SK-N-MC (cell line): ENCODE measurements at regions not wholly inside any gene's neighbourhood (a gene's known extent, or its start where the extent isn't known, plus 50 kb on each side); places are given as distances from the start of the nearest gene placed in this dataset.
"Not testable (repeated sequence)": the region's sequence is repeated elsewhere in the genome, so short reads cannot be mapped to it uniquely, and the experiment has no call there.

Experiments
- DNase-seq: peaks from one replicate; pipeline ENCODE4 v3.0.0-alpha.2; 2011; ENCODE audit warnings: low read depth, low spot score
- H3K27ac ChIP-seq: fragments of 200-600 bp; sonication (generic); 2 replicates; pipeline ENCODE4 v1.5.1; 2016; ENCODE audit warnings: mixed run types
- H3K36me3 ChIP-seq: fragments of 200-600 bp; sonication (generic); 2 replicates; pipeline ENCODE4 v1.6.1; 2017; ENCODE audit warnings: antibody characterized with exemption, low read length, mixed read lengths; ENCODE audit not compliant: insufficient read depth
- H3K4me3 ChIP-seq: fragments of 200-600 bp; sonication (generic); 2 replicates; pipeline ENCODE4 v1.5.1; 2016
- H3K9ac ChIP-seq: fragments of 200-600 bp; sonication (generic); 2 replicates; pipeline ENCODE4 v1.8.0; 2017; ENCODE audit warnings: mixed run types, mixed read lengths; ENCODE audit not compliant: insufficient read length
- H3K9me3 ChIP-seq: fragments of 200-600 bp; sonication (generic); 2 replicates; pipeline ENCODE4 v1.6.1; 2017; ENCODE audit warnings: low read depth, mild to moderate bottlenecking, antibody characterized with exemption, low read length, moderate library complexity, mixed read lengths
- EZH2 ChIP-seq: fragments of 200-600 bp; sonication (generic); IDR thresholded peaks from one replicate; pipeline ENCODE4 v1.6.1; 2017; ENCODE audit warnings: antibody characterized with exemption
- FOXP2 ChIP-seq: optimal IDR thresholded peaks from 2 replicates; pipeline ENCODE3; 2011; ENCODE audit warnings: mild to moderate bottlenecking, moderate library complexity; ENCODE audit not compliant: insufficient read depth; ENCODE audit errors: extremely low read length, control extremely low read depth
- POLR2AphosphoS5 ChIP-seq: IDR thresholded peaks from 2 replicates; pipeline ENCODE4 v1.6.1; 2012; ENCODE audit warnings: mild to moderate bottlenecking, low read depth, low read length, borderline replicate concordance

DNA sequence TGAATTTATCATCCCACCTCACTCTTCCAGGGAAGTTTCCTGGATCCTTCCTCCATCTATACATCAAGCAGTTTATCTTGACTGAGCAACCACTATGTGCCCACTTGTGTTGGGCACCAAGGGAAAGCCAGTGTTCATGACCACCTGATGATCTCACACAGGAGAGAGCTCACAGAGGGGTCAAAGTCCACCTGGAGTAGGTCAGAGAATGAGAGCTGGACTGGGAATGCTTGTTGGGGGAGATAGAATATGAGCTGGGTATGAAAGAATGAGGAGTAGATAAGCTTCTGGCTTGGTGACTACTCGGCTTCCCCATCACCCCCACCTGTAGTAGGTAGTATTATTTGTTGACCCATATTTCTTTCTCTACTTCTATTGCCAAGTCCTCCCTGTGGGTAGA is 72.2 kb upstream of the CYRIA start:
- Histone ChIP-seq H3K4me3 (no peak overlapping the region), H3K36me3 (no peaks in the 10 kb centered on the region), H3K27ac (no peak overlapping the region), H3K9me3 (no peaks in the 10 kb centered on the region), H3K9ac (no peak overlapping the region)
- DNase-seq = no peak
- TF ChIP-seq POLR2AphosphoS5 = no peak
- TF ChIP-seq EZH2 = no peak
- no peak for TF ChIP-seq FOXP2

DNA sequence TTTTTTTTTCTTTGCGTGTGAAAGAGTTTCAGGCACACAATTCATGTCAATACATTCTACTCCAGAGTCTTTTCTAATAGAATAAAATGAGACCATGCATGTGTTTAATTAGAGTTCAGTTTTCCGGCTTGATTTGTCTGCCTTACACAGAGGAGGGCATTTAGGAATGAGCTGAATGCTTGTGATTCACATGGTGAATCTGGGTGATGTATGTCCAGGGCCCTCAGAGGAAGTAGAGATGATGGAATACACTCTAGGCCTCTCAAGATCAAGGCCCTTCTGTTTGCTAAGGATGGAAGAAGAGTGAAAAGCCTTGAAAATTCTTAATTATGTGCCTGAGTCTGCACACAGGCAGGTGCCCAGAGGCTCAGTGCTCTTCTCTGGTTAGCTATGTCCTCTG is 71.0 kb upstream of the CYRIA start:
- H3K4me3 ChIP-seq = no peak overlapping the region
- H3K9me3 ChIP-seq = no peaks in the 10 kb centered on the region
- no peaks in the 10 kb centered on the region for H3K36me3 ChIP-seq
- DNase-seq = no peak
- TF ChIP-seq FOXP2 (no peak), EZH2 (no peak), POLR2AphosphoS5 (no peak)
- no peak overlapping the region for H3K9ac ChIP-seq
- H3K27ac ChIP-seq = no peak overlapping the region

DNA sequence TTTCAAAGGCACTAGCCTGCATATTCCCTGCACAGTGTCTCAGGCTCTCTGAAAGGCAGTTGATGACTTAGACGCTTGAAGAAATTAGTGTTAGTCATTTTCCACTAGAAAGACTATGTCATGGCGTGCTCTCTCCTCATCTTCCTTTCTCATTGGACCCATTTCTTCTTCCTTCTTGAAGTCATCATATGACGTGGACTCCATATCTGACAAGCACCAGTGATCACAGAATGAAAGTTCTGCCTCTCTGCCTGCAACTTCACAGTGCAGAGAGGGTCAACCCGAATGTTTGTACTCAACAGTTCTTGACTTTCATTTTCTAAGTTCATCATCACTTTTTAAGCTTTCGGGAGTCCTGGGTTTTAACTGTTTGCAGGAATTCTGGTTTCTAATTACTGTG is 63.7 kb upstream of the CYRIA start:
- Histone ChIP-seq H3K36me3 (no peaks in the 10 kb centered on the region), H3K9ac (no peak overlapping the region), H3K27ac (no peak overlapping the region), H3K9me3 (no peaks in the 10 kb centered on the region), H3K4me3 (no peak overlapping the region)
- DNase-seq = no peak
- no peak for TF ChIP-seq FOXP2
- TF ChIP-seq POLR2AphosphoS5 = no peak
- TF ChIP-seq EZH2 = no peak

DNA sequence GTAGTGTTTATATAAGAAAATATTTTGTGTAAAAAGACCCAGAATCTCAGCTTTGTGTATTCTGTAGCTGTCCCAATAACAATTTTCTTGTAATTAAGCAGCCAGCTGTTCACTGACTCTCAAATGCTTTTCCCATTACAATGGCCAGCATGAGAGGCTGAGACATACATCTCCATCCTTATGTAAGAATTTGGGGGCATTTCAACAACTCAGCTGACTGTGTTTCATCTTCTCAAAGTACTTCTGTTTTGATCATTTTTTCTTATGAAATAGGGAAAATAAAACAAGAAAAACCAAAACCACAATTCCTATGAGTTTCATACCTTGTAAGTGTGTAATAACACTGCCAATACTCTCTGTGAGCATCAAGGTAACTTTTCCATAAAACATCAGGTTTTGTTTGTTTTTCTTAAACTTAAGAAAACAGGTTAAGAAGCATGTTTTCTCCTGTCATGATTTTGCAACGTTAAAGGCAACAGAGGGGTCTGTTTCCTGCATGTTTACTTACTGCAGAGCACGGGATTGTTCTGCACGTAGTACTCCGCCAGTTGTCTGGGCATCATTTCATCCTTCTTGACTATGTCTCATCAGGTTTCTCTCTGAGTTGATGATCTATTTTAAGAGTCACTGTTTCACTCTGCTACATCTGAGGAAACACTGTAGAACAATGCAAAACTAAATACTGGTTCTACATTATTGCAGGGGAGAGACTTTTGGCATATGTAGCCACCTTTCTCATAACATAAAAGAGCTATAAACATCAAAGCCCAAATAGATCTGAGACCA is 62.9 kb upstream of the CYRIA start:
- H3K36me3 ChIP-seq = no peaks in the 10 kb centered on the region
- no peak overlapping the region for H3K4me3 ChIP-seq
- TF ChIP-seq EZH2 (no peak), FOXP2 (no peak), POLR2AphosphoS5 (no peak)
- no peak overlapping the region for H3K9ac ChIP-seq
- H3K27ac ChIP-seq = no peak overlapping the region
- no peak for DNase-seq
- H3K9me3 ChIP-seq = no peaks in the 10 kb centered on the region

DNA sequence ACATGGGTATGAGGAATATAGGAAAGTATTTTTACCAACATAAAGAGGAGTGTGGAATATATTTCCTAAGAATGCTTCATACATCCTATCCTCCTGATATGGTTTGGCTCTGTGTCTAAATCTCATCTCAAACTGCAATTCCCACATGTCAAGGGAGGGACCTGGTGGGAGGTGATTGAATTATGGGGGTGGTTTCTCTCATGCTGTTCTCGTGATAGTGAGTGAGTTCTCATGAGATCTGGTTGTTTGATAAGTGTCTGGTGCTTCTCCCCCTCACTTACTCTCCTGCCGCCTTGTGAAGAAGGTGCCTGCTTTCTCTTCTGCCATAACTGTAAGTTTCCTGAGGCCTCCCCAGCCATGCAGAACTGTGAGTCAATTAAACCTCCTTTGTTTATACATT is 62.2 kb upstream of the CYRIA start:
- not testable (repeated sequence) for H3K27ac ChIP-seq, H3K4me3 ChIP-seq, H3K9ac ChIP-seq, DNase-seq, H3K9me3 ChIP-seq, H3K36me3 ChIP-seq

DNA sequence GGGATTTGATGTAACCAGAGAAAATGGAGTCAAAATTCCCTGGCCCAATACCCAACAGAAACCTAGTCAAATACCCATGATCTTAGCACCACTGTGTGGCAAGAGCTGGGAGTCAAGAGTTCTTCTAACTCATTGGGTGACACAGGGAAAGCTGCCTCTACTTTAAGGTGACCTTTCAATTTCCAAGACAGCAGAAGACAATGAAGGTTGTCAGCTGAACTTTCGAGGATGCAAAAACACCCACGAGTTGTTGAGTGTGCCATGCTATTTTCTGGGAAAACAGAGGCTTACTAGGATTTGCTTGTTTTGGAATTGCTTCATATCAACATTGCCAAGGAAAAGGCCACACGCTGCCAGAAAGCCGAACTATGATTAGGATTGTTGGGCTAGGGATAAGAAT is 61.6 kb upstream of the CYRIA start:
- no peaks in the 10 kb centered on the region for H3K9me3 ChIP-seq
- no peak overlapping the region for H3K4me3 ChIP-seq
- DNase-seq = no peak
- TF ChIP-seq FOXP2 (no peak), POLR2AphosphoS5 (no peak), EZH2 (no peak)
- H3K36me3 ChIP-seq = no peaks in the 10 kb centered on the region
- no peak overlapping the region for H3K27ac ChIP-seq
- H3K9ac ChIP-seq = no peak overlapping the region

DNA sequence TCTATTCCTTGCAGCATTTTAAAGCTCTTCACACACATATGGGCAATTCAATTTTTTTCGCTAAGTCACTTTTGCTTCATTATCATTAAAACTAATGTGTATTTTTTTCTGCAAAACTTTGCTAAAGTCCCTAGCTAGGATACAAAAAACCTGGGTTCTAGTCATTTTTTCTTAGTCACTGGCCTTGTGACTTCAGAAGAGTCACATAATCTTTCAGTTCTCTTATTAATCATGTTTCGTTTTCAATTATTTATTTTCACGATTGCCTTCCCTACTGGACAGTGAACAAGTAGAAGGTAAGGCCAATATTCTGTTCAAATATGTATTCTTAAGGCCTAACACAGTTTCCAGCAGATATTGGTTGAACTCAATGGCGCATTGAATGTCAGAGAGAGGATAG is 60.9 kb upstream of the CYRIA start:
- no peak for DNase-seq
- Histone ChIP-seq H3K9me3 (no peaks in the 10 kb centered on the region), H3K9ac (no peak overlapping the region), H3K36me3 (no peaks in the 10 kb centered on the region), H3K27ac (no peak overlapping the region), H3K4me3 (no peak overlapping the region)
- TF ChIP-seq POLR2AphosphoS5 = no peak
- TF ChIP-seq EZH2 = no peak
- no peak for TF ChIP-seq FOXP2

DNA sequence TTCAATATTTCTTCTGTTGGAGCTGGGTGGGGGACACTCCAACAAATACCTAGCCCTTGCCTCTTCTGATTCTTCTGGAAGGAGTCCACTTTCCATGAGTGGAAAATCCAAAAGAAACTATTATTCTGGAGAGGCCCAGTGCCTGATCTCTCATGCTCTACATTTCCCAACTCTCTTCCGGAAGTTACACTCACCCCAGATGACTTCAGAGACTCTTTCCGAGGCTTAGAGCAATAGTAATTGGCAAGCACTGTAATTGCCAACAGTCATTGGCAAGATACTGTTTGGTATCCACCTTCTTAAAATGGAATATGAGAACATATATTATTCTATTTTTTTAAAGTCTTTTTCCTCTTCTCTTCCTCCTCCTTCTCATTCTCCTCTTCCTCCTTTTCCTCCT is 60.5 kb upstream of the CYRIA start:
- Histone ChIP-seq H3K27ac (no peak overlapping the region), H3K9ac (no peak overlapping the region), H3K9me3 (no peaks in the 10 kb centered on the region), H3K36me3 (no peaks in the 10 kb centered on the region), H3K4me3 (no peak overlapping the region)
- DNase-seq = no peak
- TF ChIP-seq POLR2AphosphoS5 = no peak
- no peak for TF ChIP-seq EZH2
- TF ChIP-seq FOXP2 = no peak

DNA sequence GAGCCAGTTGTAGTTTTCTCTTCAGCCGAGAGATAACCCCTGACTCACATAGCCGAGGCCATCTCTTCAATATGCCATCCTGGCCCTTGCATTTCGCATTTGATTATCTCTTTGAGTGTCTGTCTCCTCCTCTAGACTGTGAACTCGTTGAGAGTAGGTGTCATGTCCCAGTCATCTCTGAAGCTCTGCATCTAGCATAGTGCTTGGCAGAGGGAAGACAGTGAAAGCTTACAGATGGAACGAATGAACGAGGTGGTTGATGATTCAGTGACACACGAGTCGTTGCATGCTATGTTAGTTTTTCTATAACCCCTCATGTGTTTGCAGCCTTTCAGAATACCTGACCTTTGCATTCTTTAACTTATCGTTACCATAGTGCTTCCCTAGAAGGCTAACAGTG is 59.9 kb upstream of the CYRIA start:
- TF ChIP-seq EZH2 = no peak
- DNase-seq = no peak
- no peaks in the 10 kb centered on the region for H3K36me3 ChIP-seq
- no peak overlapping the region for H3K9ac ChIP-seq
- no peaks in the 10 kb centered on the region for H3K9me3 ChIP-seq
- H3K4me3 ChIP-seq = no peak overlapping the region
- H3K27ac ChIP-seq = no peak overlapping the region
